Smooth muscle cell (in vitro differentiated cells): ENCODE measurements at regions not wholly inside any gene's neighbourhood (a gene's known extent, or its start where the extent isn't known, plus 50 kb on each side); places are given as distances from the start of the nearest gene placed in this dataset.

Experiments used
- DNase-seq: peaks from one replicate; lab custom pipeline; 2025; ENCODE audit not compliant: unreplicated experiment; lab: John Stamatoyannopoulos, UW
- H2AFZ ChIP-seq: fragments of 200-600 bp; sonication (generic); 2 replicates; pipeline ENCODE4 v1.6.0; 2016; ENCODE audit warnings: antibody characterized with exemption, low read depth, mild to moderate bottlenecking
- H3F3A ChIP-seq: fragments of 200-600 bp; sonication (generic); 2 replicates; pipeline ENCODE4 v1.6.0; 2017; ENCODE audit warnings: antibody characterized with exemption, low read depth
- H3K27ac ChIP-seq: fragments of 200-600 bp; sonication (generic); 2 replicates; pipeline ENCODE4 v1.5.1; 2016; ENCODE audit warnings: low read depth, mild to moderate bottlenecking
- H3K27me3 ChIP-seq: fragments of 200-600 bp; sonication (generic); 2 replicates; pipeline ENCODE4 v1.6.1; 2016; ENCODE audit warnings: low read depth, mild to moderate bottlenecking
- H3K36me3 ChIP-seq: fragments of 200-600 bp; sonication (generic); 2 replicates; pipeline ENCODE4 v1.5.1; 2016; ENCODE audit warnings: low read depth
- H3K4me1 ChIP-seq: fragments of 200-600 bp; sonication (generic); 2 replicates; pipeline ENCODE4 v1.5.1; 2016; ENCODE audit warnings: low read depth
- H3K4me2 ChIP-seq: fragments of 200-600 bp; sonication (generic); 2 replicates; pipeline ENCODE4 v1.6.0; 2016; ENCODE audit warnings: mild to moderate bottlenecking
- H3K4me3 ChIP-seq: fragments of 200-600 bp; sonication (generic); 2 replicates; pipeline ENCODE4 v1.5.1; 2016; ENCODE audit warnings: mild to moderate bottlenecking
- H3K79me2 ChIP-seq: fragments of 200-600 bp; sonication (generic); 2 replicates; pipeline ENCODE4 v1.6.0; 2016; ENCODE audit warnings: low read depth, mild to moderate bottlenecking
- H3K9ac ChIP-seq: fragments of 200-600 bp; sonication (generic); 2 replicates; pipeline ENCODE4 v1.6.0; 2016; ENCODE audit warnings: low read depth
- H3K9me3 ChIP-seq: fragments of 200-600 bp; sonication (generic); replicated peaks from 2 replicates; pipeline ENCODE4 v1.5.1; 2016; ENCODE audit warnings: low read depth
- H4K20me1 ChIP-seq: fragments of 200-600 bp; sonication (generic); 2 replicates; pipeline ENCODE4 v1.6.0; 2016; ENCODE audit warnings: low read depth
- CTCF ChIP-seq: fragments of 200-600 bp; sonication (generic); IDR thresholded peaks from 2 replicates; pipeline ENCODE4 v1.5.1; 2017; ENCODE audit warnings: borderline replicate concordance, mild to moderate bottlenecking, antibody characterized with exemption; ENCODE audit not compliant: insufficient read depth, poor library complexity, severe bottlenecking
- WGBS: methylation state at CpG from one replicate; pipeline ENCODE4 v1.1.7; 2016; ENCODE audit warnings: low lambda C conversion rate; 5-methylcytosine and 5-hydroxymethylcytosine counted together

GRCh38 chr22:47325249-47325648 lies 562.8 kb downstream of the TBC1D22A start:
- no peak overlapping the region for H2AFZ ChIP-seq
- 77% methylated on average over 3 of the region's 3 CpGs for WGBS

GRCh38 chr22:47324435-47324990 lies 562.1 kb downstream of the TBC1D22A start:
- Histone ChIP-seq H3K4me1 (no peaks in the 10 kb centered on the region), H3K4me3 (no peak overlapping the region), H3K79me2 (no peaks in the 10 kb centered on the region), H3K36me3 (no peaks in the 10 kb centered on the region), H3K9ac (no peak overlapping the region), H3K4me2 (no peak overlapping the region), H3F3A (no peaks in the 10 kb centered on the region), H2AFZ (no peak overlapping the region), H3K27ac (no peak overlapping the region), H3K27me3 (no peaks in the 10 kb centered on the region), H4K20me1 (no peaks in the 10 kb centered on the region), H3K9me3 (peaks cover 5% of the 10 kb centered on the region)
- WGBS, result 61% methylated on average over 10 of the region's 10 CpGs
- no peak for DNase-seq
- no peak for TF ChIP-seq CTCF

More at GRCh38 chr22:47325249-47325648, 562.8 kb downstream of the TBC1D22A start:
- Histone ChIP-seq H3F3A (no peaks in the 10 kb centered on the region), H3K9me3 (peaks cover 5% of the 10 kb centered on the region), H3K4me3 (no peak overlapping the region), H3K4me2 (no peak overlapping the region), H3K4me1 (no peaks in the 10 kb centered on the region), H3K27ac (no peak overlapping the region), H3K27me3 (no peaks in the 10 kb centered on the region), H4K20me1 (no peaks in the 10 kb centered on the region), H3K9ac (no peak overlapping the region), H3K79me2 (no peaks in the 10 kb centered on the region), H3K36me3 (no peaks in the 10 kb centered on the region)
- no peak for TF ChIP-seq CTCF
- no peak for DNase-seq

GRCh38 chr22:47323518-47323917 lies 561.1 kb downstream of the TBC1D22A start:
- Histone ChIP-seq H3K9ac (no peak overlapping the region), H3K9me3 (peaks cover 5% of the 10 kb centered on the region), H3K4me3 (no peak overlapping the region), H2AFZ (no peak overlapping the region), H4K20me1 (no peaks in the 10 kb centered on the region), H3K79me2 (no peaks in the 10 kb centered on the region), H3K27ac (no peak overlapping the region), H3K27me3 (no peaks in the 10 kb centered on the region), H3K4me2 (no peak overlapping the region), H3K36me3 (no peaks in the 10 kb centered on the region), H3F3A (no peaks in the 10 kb centered on the region), H3K4me1 (no peaks in the 10 kb centered on the region)
- WGBS, result 79% methylated on average over 6 of the region's 6 CpGs
- TF ChIP-seq CTCF, result no peak
- DNase-seq, result no peak

- Histone ChIP-seq H3K9ac (no peak overlapping the region), H3K79me2 (no peaks in the 10 kb centered on the region), H3K4me2 (no peak overlapping the region), H3F3A (no peaks in the 10 kb centered on the region), H3K9me3 (peaks cover 5% of the 10 kb centered on the region), H3K4me3 (no peak overlapping the region), H3K4me1 (no peaks in the 10 kb centered on the region), H2AFZ (no peak overlapping the region), H4K20me1 (no peaks in the 10 kb centered on the region), H3K27ac (no peak overlapping the region), H3K36me3 (no peaks in the 10 kb centered on the region), H3K27me3 (no peaks in the 10 kb centered on the region)
- TF ChIP-seq CTCF, result no peak
- DNase-seq, result no peak
- 66% methylated on average over 7 of the region's 7 CpGs for WGBS
These were observed 560.4 kb downstream of the TBC1D22A start for GRCh38 chr22:47322854-47323253.
